ENCODE measurements at regions not wholly inside any gene's neighbourhood (a gene's known extent, or its start where the extent isn't known, plus 50 kb on each side); places are given as distances from the start of the nearest gene placed in this dataset.

GRCh38 chr3:144107923-144108322 is 136.3 kb downstream of the DIPK2A start (continued):
- TF ChIP-seq REST (IDR thresholded peaks at IDR 0.05; ENCODE audit: unreplicated experiment), result no peak

GRCh38 chr3:144109944-144110343 is 138.3 kb downstream of the DIPK2A start:
- Histone ChIP-seq H4K20me1 (replicated peaks; ENCODE audit: insufficient read depth) (no peaks in the 10 kb centered on the region), H3K79me2 (replicated peaks; ENCODE audit: insufficient read depth) (no peaks in the 10 kb centered on the region), H2AFZ (no peak overlapping the region), H3K9me2 (ENCODE audit: insufficient read depth) (no peaks in the 10 kb centered on the region), H3K36me3 (ENCODE audit: insufficient read depth) (no peaks in the 10 kb centered on the region), H3K27ac (ENCODE audit: low read depth) (no peak overlapping the region), H3K27me3 (ENCODE audit: insufficient read depth) (no peaks in the 10 kb centered on the region), H3K4me1 (ENCODE audit: insufficient read depth) (peaks cover 11% of the 10 kb centered on the region; the same call in 1 of the 2 replicates), H3F3A (replicated peaks; ENCODE audit: low read depth) (no peaks in the 10 kb centered on the region), H3K4me2 (no peak overlapping the region), H3K4me3 (no peak overlapping the region)
- Mint-ChIP-seq H3K36me3 (ENCODE audit: low read depth) (no peaks in the 10 kb centered on the region), H3K4me1 (peaks cover 9% of the 10 kb centered on the region), H3K27me3 (ENCODE audit: insufficient read depth, low read depth, poor library complexity) (peaks cover 3% of the 10 kb centered on the region), H3K27ac (no peak overlapping the region; the same call in 1 of the 2 replicates), H3K4me3 (no peak overlapping the region), H3K9me3 (no peaks in the 10 kb centered on the region)
- ATAC-seq (no peak), DNase-seq (ENCODE audit: low spot score) (no peak)
- TF ChIP-seq CREB1 (CRISPR knock-in tag; IDR thresholded peaks at IDR 0.05; ENCODE audit: low read depth) (no peak), POLR2AphosphoS5 (IDR thresholded peaks at IDR 0.05; ENCODE audit: low read depth) (no peak), REST (IDR thresholded peaks at IDR 0.05; ENCODE audit: unreplicated experiment) (no peak), ZNF331 (CRISPR knock-in tag; IDR thresholded peaks at IDR 0.05; ENCODE audit: low read depth) (no peak), ZNF462 (CRISPR knock-in tag; IDR thresholded peaks at IDR 0.05) (no peak)
